PC-3 (cell line): ENCODE measurements at regions not wholly inside any gene's neighbourhood (a gene's known extent, or its start where the extent isn't known, plus 50 kb on each side); places are given as distances from the start of the nearest gene placed in this dataset.

Experiments
- ATAC-seq: fragments of 200-7000 bp; cut with Tn5 transposase; 2 replicates; pipeline ENCODE4 v1.9.1; 2020; ENCODE audit warnings: mild to moderate bottlenecking, moderate library complexity
- BruUV-seq: library from RNA; stranded (reverse); fragments of 400-500 nt; replicated peaks from 2 replicates; lab custom pipeline; 2021; lab: Mats Ljungman, UMichigan
- CTCF ChIA-PET: fragments of 300-600 bp; sonication (Branson Sonifier 250); formaldehyde crosslinking; loops from one replicate; lab custom pipeline; 2022; ENCODE audit warnings: antibody characterized with exemption; lab: Charles Lee
- POLR2A ChIA-PET: fragments of 300-600 bp; sonication (Branson Sonifier 250); formaldehyde crosslinking; loops from one replicate; lab custom pipeline; 2022; ENCODE audit warnings: antibody characterized with exemption; ENCODE audit not compliant: unreplicated experiment; lab: Charles Lee
- DNase-seq: peaks from one replicate; pipeline ENCODE4 v3.0.0-alpha.2; 2015
- H2AFZ ChIP-seq: fragments of 300-600 bp; sonication (generic); 2 replicates; pipeline ENCODE4 v1.6.0; 2016; ENCODE audit warnings: antibody characterized with exemption, low read length
- H3F3A ChIP-seq: fragments of 300-600 bp; sonication (generic); one replicate; pipeline ENCODE4 v1.6.0; 2017; ENCODE audit warnings: antibody characterized with exemption, low read length, control low read depth, mild to moderate bottlenecking; ENCODE audit not compliant: unreplicated experiment
- H3K27ac ChIP-seq: fragments of 300-600 bp; sonication (generic); 2 replicates; pipeline ENCODE4 v1.5.1; 2016; ENCODE audit warnings: mild to moderate bottlenecking, low read length
- H3K27me3 ChIP-seq: fragments of 300-600 bp; sonication (generic); 2 replicates; pipeline ENCODE4 v1.6.1; 2016; ENCODE audit warnings: low read length, mixed read lengths
- H3K36me3 ChIP-seq: fragments of 300-600 bp; sonication (generic); 2 replicates; pipeline ENCODE4 v1.6.1; 2016; ENCODE audit warnings: low read depth, mixed run types, low read length, mixed read lengths
- H3K4me1 ChIP-seq: fragments of 300-600 bp; sonication (generic); 2 replicates; pipeline ENCODE4 v1.5.1; 2016; ENCODE audit warnings: low read length; ENCODE audit not compliant: insufficient read depth
- H3K4me2 ChIP-seq: fragments of 300-600 bp; sonication (generic); 2 replicates; pipeline ENCODE4 v1.6.0; 2016; ENCODE audit warnings: low read length
- H3K4me3 ChIP-seq: fragments of 300-600 bp; sonication (generic); 2 replicates; pipeline ENCODE4 v1.5.1; 2016; ENCODE audit warnings: mild to moderate bottlenecking, low read length, mixed read lengths
- H3K79me2 ChIP-seq: fragments of 300-600 bp; sonication (generic); 2 replicates; pipeline ENCODE4 v1.6.1; 2017; ENCODE audit warnings: low read length, mixed read lengths
- H3K9ac ChIP-seq: fragments of 300-600 bp; sonication (generic); 2 replicates; pipeline ENCODE4 v1.6.0; 2016; ENCODE audit warnings: mild to moderate bottlenecking, low read length
- H3K9me2 ChIP-seq: fragments of 300-600 bp; sonication (generic); replicated peaks from 2 replicates; pipeline ENCODE4 v1.6.1; 2016; ENCODE audit warnings: mixed run types, low read length, mixed read lengths
- H3K9me3 ChIP-seq: fragments of 300-600 bp; sonication (generic); 2 replicates; pipeline ENCODE4 v1.6.1; 2016; ENCODE audit warnings: low read length, mixed read lengths
- H4K20me1 ChIP-seq: fragments of 300-600 bp; sonication (generic); 2 replicates; pipeline ENCODE4 v1.6.1; 2016; ENCODE audit warnings: low read length, mixed read lengths
- CTCF ChIP-seq: fragments of 300-600 bp; sonication (generic); conservative IDR thresholded peaks from 2 replicates; pipeline ENCODE4 v1.5.1; 2017; ENCODE audit warnings: antibody characterized with exemption, low read depth, mild to moderate bottlenecking, low read length
- EZH2 ChIP-seq: fragments of 300-600 bp; sonication (generic); IDR thresholded peaks from one replicate; pipeline ENCODE4 v1.6.1; 2017; ENCODE audit warnings: antibody characterized with exemption, mild to moderate bottlenecking, low read length; ENCODE audit not compliant: unreplicated experiment
- EZH2phosphoT487 ChIP-seq: fragments of 300-600 bp; sonication (generic); IDR thresholded peaks from 2 replicates; pipeline ENCODE4 v1.6.1; 2018; ENCODE audit warnings: mild to moderate bottlenecking, antibody characterized with exemption, low read length, borderline replicate concordance
- intact Hi-C: fragments of 100-400 bp; cut with micrococcal nuclease; formaldehyde crosslinking; loops from 2 replicates; pipeline ENCODE4 v1.9.0; 2023

GRCh38 chr1:22352355-22352754 lies 99.3 kb upstream of the ZBTB40 start:
- Histone ChIP-seq H3K27ac (no peak overlapping the region), H3K36me3 (no peaks in the 10 kb centered on the region), H3K9me3 (no peaks in the 10 kb centered on the region), H3K27me3 (peaks cover 26% of the 10 kb centered on the region), H3K4me3 (no peak overlapping the region), H3K4me1 (peaks cover 24% of the 10 kb centered on the region), H4K20me1 (no peaks in the 10 kb centered on the region), H3K9ac (no peak overlapping the region), H2AFZ (no peak overlapping the region), H3F3A (no peaks in the 10 kb centered on the region), H3K4me2 (no peak overlapping the region), H3K9me2 (no peaks in the 10 kb centered on the region), H3K79me2 (no peaks in the 10 kb centered on the region)
- ChIA-PET CTCF (no interaction called here), POLR2A (no interaction called here)
- intact Hi-C loops: no loop called here
- no peak for DNase-seq
- BruUV-seq: no TSS peak
- no peak for TF ChIP-seq CTCF
- no peak for TF ChIP-seq EZH2phosphoT487
- no peak for TF ChIP-seq EZH2
- no peak for ATAC-seq

- ATAC-seq (no peak), DNase-seq (no peak)
- CTCF ChIA-PET: no interaction called here
- Histone ChIP-seq H3K9me3 (no peaks in the 10 kb centered on the region), H3K9me2 (no peaks in the 10 kb centered on the region), H3K27me3 (peaks cover 28% of the 10 kb centered on the region), H3K4me2 (no peak overlapping the region), H3K9ac (no peak overlapping the region), H2AFZ (no peak overlapping the region), H3K27ac (no peak overlapping the region), H3F3A (no peaks in the 10 kb centered on the region), H3K79me2 (no peaks in the 10 kb centered on the region), H3K36me3 (no peaks in the 10 kb centered on the region), H4K20me1 (no peaks in the 10 kb centered on the region), H3K4me1 (peaks cover 19% of the 10 kb centered on the region), H3K4me3 (no peak overlapping the region)
- no TSS peak for BruUV-seq
- POLR2A ChIA-PET: no interaction called here
- no peak for TF ChIP-seq EZH2
- TF ChIP-seq EZH2phosphoT487: no peak
- TF ChIP-seq CTCF: no peak
- intact Hi-C loops: no loop called here
These were observed 98.8 kb upstream of the ZBTB40 start for GRCh38 chr1:22352896-22353295.

- no peak for DNase-seq
- no TSS peak for BruUV-seq
- H3K4me3 ChIP-seq: no peak overlapping the region
- no peaks in the 10 kb centered on the region for H3K9me2 ChIP-seq
- H3K9me3 ChIP-seq: no peaks in the 10 kb centered on the region
- ChIA-PET CTCF (no interaction called here), POLR2A (no interaction called here)
- intact Hi-C loops: no loop called here
- no peak overlapping the region for H3K9ac ChIP-seq
- no peaks in the 10 kb centered on the region for H3F3A ChIP-seq
- H3K4me1 ChIP-seq: no peaks in the 10 kb centered on the region
- no peaks in the 10 kb centered on the region for H3K79me2 ChIP-seq
- ATAC-seq: no peak
- H2AFZ ChIP-seq: no peak overlapping the region
- H4K20me1 ChIP-seq: no peaks in the 10 kb centered on the region
- TF ChIP-seq EZH2 (no peak), CTCF (no peak), EZH2phosphoT487 (no peak)
- no peak overlapping the region for H3K4me2 ChIP-seq
- peaks cover 34% of the 10 kb centered on the region for H3K27me3 ChIP-seq
- no peak overlapping the region for H3K27ac ChIP-seq
- no peaks in the 10 kb centered on the region for H3K36me3 ChIP-seq
These were observed 92.2 kb upstream of the ZBTB40 start for GRCh38 chr1:22359427-22359826.
